ENCODE measurements at regions not wholly inside any gene's neighbourhood (a gene's known extent, or its start where the extent isn't known, plus 50 kb on each side); places are given as distances from the start of the nearest gene placed in this dataset.

DNA sequence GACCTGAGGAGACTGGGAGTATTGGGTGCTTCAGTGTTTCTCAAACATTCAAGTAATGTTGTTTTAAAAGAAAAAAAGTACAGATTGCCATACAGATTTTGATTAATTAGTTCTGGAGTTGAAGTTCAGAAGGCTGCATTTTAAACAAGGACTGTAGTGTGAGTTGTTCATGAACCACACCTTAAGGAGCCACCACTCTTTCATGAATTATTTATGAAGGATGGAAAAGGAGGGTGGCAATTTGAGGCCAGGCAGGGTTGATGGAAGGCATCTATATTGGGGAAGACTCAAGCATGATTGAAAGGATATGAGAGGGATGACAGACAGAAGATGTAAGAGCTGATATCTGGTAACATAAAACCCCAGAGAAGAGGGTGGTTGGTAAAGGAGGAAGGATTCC is 146.6 kb upstream of the CAND1 start:
- Histone ChIP-seq H3K4me3 (no peak overlapping the region), H3K36me3 (no peaks in the 10 kb centered on the region), H3K27me3 (peaks cover 0 to 7% (median 0%) of the 10 kb centered on the region in 9 donors), H3K9me3 (no peaks in the 10 kb centered on the region), H3K27ac (no peak overlapping the region), H3K4me1 (no peaks in the 10 kb centered on the region)
- intact Hi-C loops (cut with DNase I), result no loop called here
- DNase-seq, result no peak
- ATAC-seq, result no peak
- TF ChIP-seq CTCF (IDR thresholded peaks at IDR 0.05) (no peak), POLR2A (IDR thresholded peaks at IDR 0.05) (no peak)

- H3K27ac ChIP-seq, result no peak overlapping the region
- DNase-seq, result no peak
- TF ChIP-seq CTCF (IDR thresholded peaks at IDR 0.05), result no peak
- no peak for TF ChIP-seq POLR2A (IDR thresholded peaks at IDR 0.05)
- no peaks in the 10 kb centered on the region for H3K36me3 ChIP-seq
- no peak overlapping the region for H3K4me3 ChIP-seq
- intact Hi-C loops (cut with DNase I), result no loop called here
- WGBS, 4 donors, result 85 to 100% (median 94%) methylated on average over 1 of the region's 1 CpG
- ATAC-seq, result no peak
- H3K27me3 ChIP-seq, result no peaks in the 10 kb centered on the region
- no peaks in the 10 kb centered on the region for H3K4me1 ChIP-seq
- no peaks in the 10 kb centered on the region for H3K9me3 ChIP-seq
These were observed 131.9 kb upstream of the CAND1 start for GRCh38 chr12:67137256-67137655.

DNA sequence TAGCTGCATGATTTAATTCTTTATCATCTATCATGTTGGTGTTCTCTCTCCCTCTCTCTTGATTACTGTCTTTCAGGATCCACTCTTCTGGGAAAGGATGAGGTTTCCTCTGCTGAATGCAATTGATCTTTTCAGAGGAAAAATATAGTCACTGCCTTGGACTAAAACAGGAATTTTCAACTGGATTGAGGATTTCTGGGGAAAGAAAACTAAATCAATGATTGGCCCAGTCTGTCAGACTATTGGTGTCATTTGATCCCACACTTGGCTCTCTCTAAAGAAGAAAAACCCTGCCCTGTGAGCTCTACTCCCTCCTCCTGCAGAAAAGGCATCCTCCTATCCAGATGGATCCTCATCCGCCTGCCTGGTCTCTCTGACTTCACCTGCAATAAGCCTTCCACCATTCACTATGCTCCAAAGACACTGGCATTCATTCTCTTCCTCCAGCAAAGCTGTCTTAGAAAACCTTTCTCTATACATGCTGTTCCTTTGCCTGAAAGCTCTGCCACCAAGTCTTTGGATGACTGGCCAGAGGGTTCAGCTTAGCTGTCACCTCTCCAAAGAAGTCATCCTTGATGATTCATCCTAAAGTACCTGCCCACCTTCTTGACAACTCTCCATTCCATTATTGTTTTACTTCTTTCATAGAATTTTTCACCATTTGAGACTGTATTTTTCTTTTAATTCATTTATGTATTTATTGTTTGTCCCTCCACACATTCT is 127.7 kb upstream of the CAND1 start:
- Histone ChIP-seq H3K36me3 (no peaks in the 10 kb centered on the region), H3K4me1 (no peaks in the 10 kb centered on the region), H3K9me3 (no peaks in the 10 kb centered on the region), H3K4me3 (no peak overlapping the region), H3K27ac (no peak overlapping the region), H3K27me3 (no peaks in the 10 kb centered on the region)
- no peak for DNase-seq
- ATAC-seq, result no peak
- TF ChIP-seq POLR2A (IDR thresholded peaks at IDR 0.05), result no peak
- no peak for TF ChIP-seq CTCF (IDR thresholded peaks at IDR 0.05)
- intact Hi-C loops (cut with DNase I), result no loop called here
- WGBS, 4 donors, result 54 to 68% (median 63%) methylated on average over 1 of the region's 1 CpG

DNA sequence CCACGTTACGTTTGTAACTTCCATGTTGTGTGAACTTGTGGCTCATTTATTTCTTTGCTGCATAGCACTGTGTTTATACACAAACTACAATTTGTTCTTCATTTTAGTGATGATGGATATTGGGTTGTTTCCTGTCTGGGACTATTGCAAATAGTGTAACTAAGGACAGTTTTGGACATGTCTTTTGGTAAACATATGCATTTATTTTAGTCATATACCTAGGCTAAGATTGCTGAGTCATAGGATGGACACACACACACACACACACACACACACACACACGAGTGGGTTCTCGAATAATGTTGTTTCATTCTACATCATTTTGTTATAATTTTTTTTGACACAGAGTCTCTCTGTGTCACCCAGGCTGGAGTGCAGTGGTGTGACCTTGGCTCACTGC is 123.5 kb upstream of the CAND1 start:
- 77 to 82% (median 81%) methylated on average over 4 of the region's 4 CpGs for WGBS, 4 donors
- Histone ChIP-seq H3K27me3 (no peaks in the 10 kb centered on the region), H3K9me3 (no peaks in the 10 kb centered on the region), H3K4me1 (no peaks in the 10 kb centered on the region), H3K27ac (no peak overlapping the region), H3K36me3 (no peaks in the 10 kb centered on the region), H3K4me3 (no peak overlapping the region)
- DNase-seq, result no peak
- intact Hi-C loops (cut with DNase I), result no loop called here
- TF ChIP-seq CTCF (IDR thresholded peaks at IDR 0.05), result no peak
- no peak for TF ChIP-seq POLR2A (IDR thresholded peaks at IDR 0.05)
- no peak for ATAC-seq
